ENCODE measurements at regions not wholly inside any gene's neighbourhood (a gene's known extent, or its start where the extent isn't known, plus 50 kb on each side); places are given as distances from the start of the nearest gene placed in this dataset.

GRCh38 chr3:181887685-181888084, 176.0 kb downstream of the SOX2 start:
- H3K27ac ChIP-seq (ENCODE audit: low read depth in 1 of 2, low read length in 2 of 2), result no peak overlapping the region
- peaks cover 0 to 1% (median 0%) of the 10 kb centered on the region in 4 donors for H3K9me3 ChIP-seq (ENCODE audit: control insufficient read depth in 4 of 4, low read length in 3 of 4)
- no peak overlapping the region for H3K9ac ChIP-seq (ENCODE audit: low read depth in 1 of 2, low read length in 2 of 2)
- 67% methylated on average over 1 of the region's 1 CpG for WGBS
- TF ChIP-seq HNF4G (IDR thresholded peaks at IDR 0.05), result no peak
- TF ChIP-seq RXRA (IDR thresholded peaks at IDR 0.05), result no peak
- TF ChIP-seq, protein P1, sequence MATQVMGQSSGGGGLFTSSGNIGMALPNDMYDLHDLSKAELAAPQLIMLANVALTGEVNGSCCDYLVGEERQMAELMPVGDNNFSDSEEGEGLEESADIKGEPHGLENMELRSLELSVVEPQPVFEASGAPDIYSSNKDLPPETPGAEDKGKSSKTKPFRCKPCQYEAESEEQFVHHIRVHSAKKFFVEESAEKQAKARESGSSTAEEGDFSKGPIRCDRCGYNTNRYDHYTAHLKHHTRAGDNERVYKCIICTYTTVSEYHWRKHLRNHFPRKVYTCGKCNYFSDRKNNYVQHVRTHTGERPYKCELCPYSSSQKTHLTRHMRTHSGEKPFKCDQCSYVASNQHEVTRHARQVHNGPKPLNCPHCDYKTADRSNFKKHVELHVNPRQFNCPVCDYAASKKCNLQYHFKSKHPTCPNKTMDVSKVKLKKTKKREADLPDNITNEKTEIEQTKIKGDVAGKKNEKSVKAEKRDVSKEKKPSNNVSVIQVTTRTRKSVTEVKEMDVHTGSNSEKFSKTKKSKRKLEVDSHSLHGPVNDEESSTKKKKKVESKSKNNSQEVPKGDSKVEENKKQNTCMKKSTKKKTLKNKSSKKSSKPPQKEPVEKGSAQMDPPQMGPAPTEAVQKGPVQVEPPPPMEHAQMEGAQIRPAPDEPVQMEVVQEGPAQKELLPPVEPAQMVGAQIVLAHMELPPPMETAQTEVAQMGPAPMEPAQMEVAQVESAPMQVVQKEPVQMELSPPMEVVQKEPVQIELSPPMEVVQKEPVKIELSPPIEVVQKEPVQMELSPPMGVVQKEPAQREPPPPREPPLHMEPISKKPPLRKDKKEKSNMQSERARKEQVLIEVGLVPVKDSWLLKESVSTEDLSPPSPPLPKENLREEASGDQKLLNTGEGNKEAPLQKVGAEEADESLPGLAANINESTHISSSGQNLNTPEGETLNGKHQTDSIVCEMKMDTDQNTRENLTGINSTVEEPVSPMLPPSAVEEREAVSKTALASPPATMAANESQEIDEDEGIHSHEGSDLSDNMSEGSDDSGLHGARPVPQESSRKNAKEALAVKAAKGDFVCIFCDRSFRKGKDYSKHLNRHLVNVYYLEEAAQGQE (IDR thresholded peaks at IDR 0.05), result no peak
- TF ChIP-seq TAF1 (conservative IDR thresholded peaks at IDR 0.05), result no peak
- TF ChIP-seq RAD21 (IDR thresholded peaks at IDR 0.05), result no peak
- peaks cover 0 to 9% (median 0%) of the 10 kb centered on the region in 4 donors for H3K27me3 ChIP-seq (ENCODE audit: control insufficient read depth in 4 of 4, insufficient read depth in 4 of 4, low read length in 3 of 4)
- H3K4me1 ChIP-seq (ENCODE audit: control insufficient read depth in 4 of 4, insufficient read depth in 4 of 4, low read length in 3 of 4), result no peaks in the 10 kb centered on the region
- no peak for DNase-seq (ENCODE audit: low spot score)
- H3K4me3 ChIP-seq (ENCODE audit: low read depth in 1 of 3, low read length in 3 of 3), result no peak overlapping the region
- H3K36me3 ChIP-seq (ENCODE audit: control insufficient read depth in 4 of 4, insufficient read depth in 3 of 4, low read depth in 1 of 4, low read length in 3 of 4), result no peaks in the 10 kb centered on the region

DNA sequence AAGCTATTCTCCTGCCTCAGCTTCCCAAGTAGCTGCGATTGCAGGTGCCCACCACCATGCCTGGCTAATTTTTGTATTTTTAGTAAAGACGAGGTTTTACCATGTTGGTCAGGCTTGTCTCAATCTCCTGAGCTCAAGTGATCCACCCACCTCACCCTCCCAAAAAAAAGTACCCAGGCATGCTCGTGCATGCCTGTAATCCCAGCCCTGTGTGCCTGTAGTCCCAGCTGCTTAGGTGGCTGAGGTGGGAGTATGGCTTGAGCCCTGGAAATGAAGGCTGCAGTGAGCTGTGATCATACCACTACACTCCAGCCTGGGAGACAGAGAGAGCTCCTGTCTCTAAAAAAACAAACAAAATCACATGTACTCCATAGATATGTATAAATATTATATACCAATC, 176.5 kb downstream of the SOX2 start:
- WGBS, result 64% methylated on average over 3 of the region's 3 CpGs
- no peak for DNase-seq (ENCODE audit: low spot score)
- Histone ChIP-seq H3K36me3 (ENCODE audit: control insufficient read depth in 4 of 4, insufficient read depth in 3 of 4, low read depth in 1 of 4, low read length in 3 of 4) (no peaks in the 10 kb centered on the region), H3K9me3 (ENCODE audit: control insufficient read depth in 4 of 4, low read length in 3 of 4) (peaks cover 0 to 1% (median 0%) of the 10 kb centered on the region in 4 donors), H3K9ac (ENCODE audit: low read depth in 1 of 2, low read length in 2 of 2) (no peak overlapping the region), H3K4me3 (ENCODE audit: low read depth in 1 of 3, low read length in 3 of 3) (no peak overlapping the region), H3K27ac (ENCODE audit: low read depth in 1 of 2, low read length in 2 of 2) (no peak overlapping the region), H3K4me1 (ENCODE audit: control insufficient read depth in 4 of 4, insufficient read depth in 4 of 4, low read length in 3 of 4) (no peaks in the 10 kb centered on the region), H3K27me3 (ENCODE audit: control insufficient read depth in 4 of 4, insufficient read depth in 4 of 4, low read length in 3 of 4) (peaks cover 0 to 6% (median 0%) of the 10 kb centered on the region in 4 donors)
- TF ChIP-seq GABPA (IDR thresholded peaks at IDR 0.05 in 1 of 2, conservative IDR thresholded peaks at IDR 0.05 in 1 of 2) (no peak), NR2F2 (IDR thresholded peaks at IDR 0.05) (no peak), EGR1 (IDR thresholded peaks at IDR 0.05; ENCODE audit: low read depth in 2 of 2) (no peak), HNF4G (IDR thresholded peaks at IDR 0.05) (no peak), RXRA (IDR thresholded peaks at IDR 0.05) (no peak), HNF4A (conservative IDR thresholded peaks at IDR 0.05) (no peak), TAF1 (conservative IDR thresholded peaks at IDR 0.05) (no peak), YY1 (IDR thresholded peaks at IDR 0.05) (no peak), JUND (IDR thresholded peaks at IDR 0.05) (no peak), FOXA1 (IDR thresholded peaks at IDR 0.05) (no peak), FOXA2 (IDR thresholded peaks at IDR 0.05) (no peak), ATF3 (IDR thresholded peaks at IDR 0.05) (no peak), CTCF (IDR thresholded peaks at IDR 0.05; ENCODE audit: low read depth, low read length, missing input control) (no peak), SP1 (IDR thresholded peaks at IDR 0.05) (no peak), RAD21 (IDR thresholded peaks at IDR 0.05) (no peak)
- TF ChIP-seq, protein P2, sequence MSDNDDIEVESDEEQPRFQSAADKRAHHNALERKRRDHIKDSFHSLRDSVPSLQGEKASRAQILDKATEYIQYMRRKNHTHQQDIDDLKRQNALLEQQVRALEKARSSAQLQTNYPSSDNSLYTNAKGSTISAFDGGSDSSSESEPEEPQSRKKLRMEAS (IDR thresholded peaks at IDR 0.05), result no peak
- TF ChIP-seq, protein P1 (IDR thresholded peaks at IDR 0.05), result no peak
